ENCODE measurements at regions not wholly inside any gene's neighbourhood (a gene's known extent, or its start where the extent isn't known, plus 50 kb on each side); places are given as distances from the start of the nearest gene placed in this dataset.
A peak's percentile ranks its signal among the peaks of the same experiment; 100 is the strongest.

- DNase-seq (ENCODE audit: low spot score) = no peak
Observed at GRCh38 chr11:35077709-35078469, 61.1 kb upstream of the CD44 start.

GRCh38 chr11:35078470-35078735 lies 60.6 kb upstream of the CD44 start:
- no peak for DNase-seq (ENCODE audit: low spot score)

DNA sequence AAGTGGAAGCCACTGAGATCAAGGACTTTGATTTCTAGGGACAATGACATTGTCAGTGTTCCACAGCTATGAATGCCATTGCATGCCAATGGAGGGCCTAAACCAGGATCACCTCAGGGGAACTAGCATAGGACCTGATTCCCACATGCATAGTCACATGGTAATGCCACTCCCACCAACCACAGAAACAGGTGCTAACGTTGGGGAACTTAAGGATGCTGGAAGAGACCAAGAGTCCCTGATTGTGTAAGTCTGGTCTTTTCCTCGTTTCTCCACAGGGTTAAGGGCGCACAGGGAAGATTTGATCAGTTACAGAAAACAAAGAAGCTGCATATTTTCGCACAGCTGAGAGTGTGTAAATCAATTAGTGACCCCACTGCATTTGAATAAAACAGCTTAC lies 59.4 kb upstream of the CD44 start:
- no peak for DNase-seq (ENCODE audit: low spot score)

- DNase-seq (ENCODE audit: low spot score) = peak; percentile 83
Observed at GRCh38 chr11:35082321-35083180, 56.4 kb upstream of the CD44 start.

DNA sequence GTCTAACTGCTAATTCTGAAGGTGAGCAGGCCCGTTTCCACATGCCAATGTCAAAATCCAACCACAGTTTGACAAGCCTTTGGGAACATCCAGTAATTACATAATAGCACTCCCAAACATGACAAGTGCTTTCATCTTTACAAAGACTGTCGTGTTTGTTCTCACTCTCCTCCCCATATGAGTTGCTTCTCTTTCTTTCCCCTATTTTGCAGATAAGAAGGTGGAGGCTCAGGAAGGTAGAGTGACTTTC lies 55.9 kb upstream of the CD44 start:
- DNase-seq (ENCODE audit: low spot score) = no peak

GRCh38 chr11:35083431-35084238 lies 55.3 kb upstream of the CD44 start:
- DNase-seq (ENCODE audit: low spot score) = peak; percentile 75

DNA sequence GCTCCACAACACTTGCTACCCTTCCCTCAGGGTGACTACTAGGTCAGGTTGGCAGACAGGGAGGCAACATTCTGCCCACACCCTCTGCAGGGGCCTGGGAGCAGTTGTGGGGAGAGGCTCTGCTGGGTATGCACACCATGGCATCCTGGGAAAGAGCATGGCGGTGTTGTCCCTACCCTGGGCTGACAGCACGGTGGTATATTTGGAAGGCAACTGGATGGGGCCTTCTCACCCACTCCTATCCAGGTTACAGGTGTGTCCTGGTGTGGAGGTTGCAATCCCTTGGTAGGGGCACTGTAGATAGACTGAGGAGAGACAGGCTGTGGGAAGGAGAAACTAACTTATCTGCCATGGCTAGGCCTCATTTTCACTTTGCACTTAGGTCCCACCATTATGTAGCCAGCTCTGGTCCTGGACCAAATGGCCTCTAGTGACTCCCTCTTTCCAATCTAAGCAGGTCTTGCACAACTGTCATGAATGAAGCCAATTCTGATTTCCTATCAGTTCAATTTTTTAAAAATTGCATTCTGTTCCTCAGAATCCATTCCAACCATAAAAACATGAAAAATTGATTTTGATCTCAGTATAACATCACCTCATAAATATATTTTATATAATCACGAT lies 54.0 kb upstream of the CD44 start:
- DNase-seq (ENCODE audit: low spot score) = no peak

DNA sequence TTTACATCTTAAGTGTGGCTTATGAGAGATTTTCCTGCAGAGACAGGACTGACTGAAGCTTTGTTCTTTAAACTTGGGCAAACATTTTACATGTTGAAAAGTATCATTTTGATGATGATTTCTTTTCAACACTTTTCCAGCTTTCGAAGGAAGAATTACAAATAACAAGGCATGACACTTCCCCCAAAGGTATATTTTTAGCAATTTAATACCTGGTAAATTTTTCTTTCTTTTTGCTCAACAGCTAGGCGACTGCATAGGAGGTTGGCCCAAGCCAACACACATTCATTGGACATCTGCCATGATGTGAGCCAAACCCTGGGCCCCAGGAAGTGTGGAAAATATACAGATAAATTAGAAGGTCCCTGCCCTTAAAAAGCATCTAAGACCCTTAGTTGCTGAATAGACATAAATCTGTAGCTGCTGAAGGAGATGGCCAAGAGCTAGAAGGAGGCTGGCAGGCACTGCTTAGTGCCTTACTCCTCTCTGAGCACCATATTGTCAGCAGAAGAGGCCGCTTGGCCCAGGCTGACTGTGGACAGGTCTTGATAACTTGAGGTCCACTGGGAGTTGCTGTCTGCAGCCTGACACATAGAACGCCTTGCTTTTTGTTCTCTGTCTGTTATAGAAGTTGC lies 53.3 kb upstream of the CD44 start:
- no peak for DNase-seq (ENCODE audit: low spot score)

- DNase-seq (ENCODE audit: low spot score) = no peak
Observed at GRCh38 chr11:35087648-35088047, 51.3 kb upstream of the CD44 start.

DNA sequence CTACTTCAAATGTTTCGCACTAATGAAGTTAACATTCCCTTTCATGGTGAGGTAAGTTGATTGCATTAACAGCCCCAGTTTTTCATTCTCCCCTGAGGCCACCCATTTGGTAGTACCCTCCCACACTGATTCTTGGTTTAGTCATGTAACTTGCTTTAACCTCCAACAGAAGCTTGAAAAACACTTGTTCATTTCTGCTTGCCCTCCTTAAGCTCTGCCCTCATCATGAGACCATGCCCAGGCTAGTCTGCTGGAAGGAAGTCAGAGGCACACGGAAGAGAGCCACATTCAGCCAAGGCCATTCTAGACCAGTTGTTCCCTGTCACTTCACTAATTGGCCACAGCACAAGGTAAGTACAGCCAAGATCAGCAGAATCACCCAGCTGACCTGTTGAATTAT lies 50.7 kb upstream of the CD44 start:
- DNase-seq (ENCODE audit: low spot score) = no peak

DNA sequence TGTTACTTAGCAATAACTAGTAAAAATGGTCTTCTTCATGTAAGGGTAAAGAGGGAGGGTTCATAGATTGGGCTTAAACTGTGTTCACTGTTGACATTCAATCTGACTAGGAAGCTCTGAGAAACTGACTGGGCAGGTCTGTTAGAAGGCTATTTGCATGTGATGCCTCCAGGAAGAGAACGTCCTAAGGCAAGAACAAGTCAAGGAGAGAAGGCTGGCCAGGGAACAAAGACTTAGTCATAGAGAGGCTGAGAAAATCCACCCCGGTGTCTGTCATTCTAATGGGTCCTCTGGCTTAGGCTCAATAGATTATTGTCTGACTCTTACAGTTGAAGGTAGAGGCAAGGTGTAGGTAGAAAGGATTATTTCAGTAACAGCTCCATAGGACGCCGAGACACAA lies 50.3 kb upstream of the CD44 start:
- DNase-seq (ENCODE audit: low spot score) = no peak

Measured in germinal center (tissue), 1 donor.